ENCODE measurements at regions not wholly inside any gene's neighbourhood (a gene's known extent, or its start where the extent isn't known, plus 50 kb on each side); places are given as distances from the start of the nearest gene placed in this dataset.
A peak's percentile ranks its signal among the peaks of the same experiment; 100 is the strongest.

DNA sequence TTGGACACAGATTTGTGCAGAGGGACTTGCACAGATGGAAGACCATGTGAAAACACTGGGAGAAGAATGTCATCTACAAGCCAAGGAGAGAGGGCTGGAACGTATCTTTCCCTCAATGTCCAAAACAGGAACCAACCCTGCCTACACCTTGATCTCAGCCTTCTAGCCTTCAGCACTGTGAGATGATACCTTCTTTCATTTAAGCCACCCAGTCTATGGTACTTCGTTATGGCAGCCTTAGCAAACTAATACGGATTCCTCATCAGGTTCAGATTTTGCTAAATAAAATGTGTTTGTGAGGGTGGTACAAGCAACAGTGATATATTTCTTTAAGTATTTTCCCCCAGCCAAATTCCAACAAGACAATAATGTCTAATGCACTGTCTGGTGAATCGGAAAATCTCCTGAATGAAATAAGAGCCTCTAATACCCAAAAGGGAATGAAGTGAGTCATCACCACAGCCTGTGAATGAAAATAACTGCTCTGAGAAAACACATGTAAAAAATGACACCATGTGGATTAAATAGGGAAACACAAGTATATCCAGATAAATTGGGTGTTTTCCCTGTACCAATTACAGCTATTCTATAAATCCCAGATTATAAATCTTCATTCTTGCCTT is 182.8 kb upstream of the TARS1 start:
- ATAC-seq, result no peak
- intact Hi-C loops (cut with DNase I, micrococcal nuclease), result no loop called here

GRCh38 chr5:33258553-33258952 is 182.2 kb upstream of the TARS1 start:
- ATAC-seq (no peak), DNase-seq (no peak)
- intact Hi-C loops (cut with DNase I, micrococcal nuclease), result no loop called here

More for the DNA sequence above, 182.8 kb upstream of the TARS1 start:
- no peak for DNase-seq

DNA sequence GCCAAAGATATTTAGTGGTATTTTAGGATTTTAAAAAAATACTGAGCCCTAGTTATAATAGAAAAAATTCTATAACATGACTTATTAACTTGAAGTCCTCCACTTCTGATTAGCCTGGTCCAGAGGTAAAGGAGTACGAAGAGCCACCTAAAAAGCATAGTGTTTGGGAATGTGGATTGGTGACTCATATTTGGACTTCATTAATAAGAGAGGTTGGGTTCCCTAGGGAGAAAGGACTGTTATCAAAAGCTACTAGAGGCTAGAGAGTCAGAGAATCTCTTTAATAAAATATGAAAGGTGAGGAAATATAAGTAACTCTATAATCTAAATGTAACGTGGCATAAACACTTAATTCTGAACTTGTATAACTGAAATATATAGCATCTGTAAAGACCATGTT is 180.7 kb upstream of the TARS1 start:
- no peak for ATAC-seq
- no peak for DNase-seq
- intact Hi-C loops (cut with DNase I, micrococcal nuclease), result no loop called here

DNA sequence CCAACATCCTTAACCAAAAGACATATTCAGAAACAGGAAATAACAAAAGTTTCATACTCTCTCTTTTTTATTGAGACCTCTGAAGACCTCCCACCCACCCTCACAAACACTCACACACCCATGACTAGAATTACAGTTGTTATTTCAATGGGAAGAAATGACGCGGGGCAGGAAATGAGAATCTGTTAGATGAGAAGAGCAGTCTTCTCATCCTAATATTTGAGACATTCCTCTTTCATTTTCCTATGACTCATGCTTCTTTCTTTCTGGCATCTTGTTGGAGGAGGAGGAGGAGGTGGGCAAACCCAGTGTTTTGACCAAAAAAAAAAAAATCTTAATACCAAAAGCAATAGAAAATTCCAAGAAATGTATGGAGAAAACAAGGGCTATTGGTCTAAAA is 179.5 kb upstream of the TARS1 start:
- ATAC-seq, result no peak
- intact Hi-C loops (cut with DNase I, micrococcal nuclease), result no loop called here
- DNase-seq, result no peak

GRCh38 chr5:33261747-33262146 is 179.0 kb upstream of the TARS1 start:
- intact Hi-C loops (cut with DNase I, micrococcal nuclease), result no loop called here
- DNase-seq, result no peak
- no peak for ATAC-seq

DNA sequence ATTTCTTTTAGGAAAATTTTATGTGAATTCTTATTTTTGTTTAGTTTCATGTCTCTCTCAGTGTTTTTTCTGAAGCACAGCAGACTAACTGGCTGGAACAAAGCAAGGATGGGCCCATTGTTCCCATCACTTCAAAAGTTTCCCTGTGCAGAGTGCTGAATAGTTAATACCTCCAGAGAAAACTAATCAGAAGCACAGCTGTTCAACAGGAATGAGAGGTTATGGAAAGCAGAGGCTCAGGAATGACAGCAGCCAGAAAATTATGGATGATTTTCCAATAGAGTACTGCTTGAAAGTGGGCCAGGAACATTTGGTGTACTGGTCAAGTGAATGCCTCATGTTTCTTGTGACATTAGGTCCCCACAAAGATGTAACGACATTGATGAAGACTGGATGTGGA is 173.0 kb upstream of the TARS1 start:
- DNase-seq (no peak), ATAC-seq (no peak)
- intact Hi-C loops (cut with DNase I, micrococcal nuclease), result no loop called here

GRCh38 chr5:33268374-33268773 is 172.4 kb upstream of the TARS1 start:
- DNase-seq, result no peak
- no peak for ATAC-seq
- intact Hi-C loops (cut with DNase I, micrococcal nuclease), result no loop called here

- ATAC-seq, result no peak
Measured at GRCh38 chr5:33270671-33271070, 170.1 kb upstream of the TARS1 start.

GRCh38 chr5:33271606-33272005 is 169.2 kb upstream of the TARS1 start:
- DNase-seq, result no peak
- intact Hi-C loops (cut with DNase I, micrococcal nuclease), result no loop called here
- ATAC-seq, result no peak

More at GRCh38 chr5:33270671-33271070, 170.1 kb upstream of the TARS1 start:
- intact Hi-C loops (cut with DNase I, micrococcal nuclease), result no loop called here
- DNase-seq, result no peak

GRCh38 chr5:33272288-33272687 is 168.5 kb upstream of the TARS1 start:
- no peak for DNase-seq
- intact Hi-C loops (cut with DNase I, micrococcal nuclease), result no loop called here
- ATAC-seq, result no peak

DNA sequence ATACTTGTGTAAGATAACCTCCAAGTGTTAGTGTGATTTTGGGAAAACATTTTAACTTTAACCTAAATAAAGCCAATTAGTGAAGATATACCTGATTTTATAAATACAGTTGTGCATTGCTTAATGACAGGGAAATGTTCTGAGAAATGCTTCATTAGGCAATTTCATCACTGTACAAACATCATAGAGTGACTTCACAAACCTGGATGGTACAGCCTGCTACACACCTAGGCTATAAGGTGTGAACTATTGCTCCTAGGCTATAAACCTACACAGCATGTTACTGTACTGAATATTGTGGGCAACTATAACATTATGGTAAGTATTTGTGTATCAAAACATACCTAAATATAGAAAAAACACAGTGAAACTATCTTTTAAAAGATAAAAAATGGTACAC is 166.8 kb upstream of the TARS1 start:
- peak; percentile 100 for ATAC-seq
- DNase-seq, result no peak
- intact Hi-C loops (cut with DNase I, micrococcal nuclease), result no loop called here

GRCh38 chr5:33275391-33275790 is 165.4 kb upstream of the TARS1 start:
- DNase-seq (no peak), ATAC-seq (no peak)
- intact Hi-C loops (cut with DNase I, micrococcal nuclease), result no loop called here

- DNase-seq, result no peak
- no peak for ATAC-seq
- intact Hi-C loops (cut with DNase I, micrococcal nuclease), result no loop called here
Measured at GRCh38 chr5:33275921-33276627, 164.7 kb upstream of the TARS1 start.

- intact Hi-C loops (cut with DNase I, micrococcal nuclease), result no loop called here
- no peak for DNase-seq
- no peak for ATAC-seq
Measured at GRCh38 chr5:33276628-33276950, 164.2 kb upstream of the TARS1 start.

DNA sequence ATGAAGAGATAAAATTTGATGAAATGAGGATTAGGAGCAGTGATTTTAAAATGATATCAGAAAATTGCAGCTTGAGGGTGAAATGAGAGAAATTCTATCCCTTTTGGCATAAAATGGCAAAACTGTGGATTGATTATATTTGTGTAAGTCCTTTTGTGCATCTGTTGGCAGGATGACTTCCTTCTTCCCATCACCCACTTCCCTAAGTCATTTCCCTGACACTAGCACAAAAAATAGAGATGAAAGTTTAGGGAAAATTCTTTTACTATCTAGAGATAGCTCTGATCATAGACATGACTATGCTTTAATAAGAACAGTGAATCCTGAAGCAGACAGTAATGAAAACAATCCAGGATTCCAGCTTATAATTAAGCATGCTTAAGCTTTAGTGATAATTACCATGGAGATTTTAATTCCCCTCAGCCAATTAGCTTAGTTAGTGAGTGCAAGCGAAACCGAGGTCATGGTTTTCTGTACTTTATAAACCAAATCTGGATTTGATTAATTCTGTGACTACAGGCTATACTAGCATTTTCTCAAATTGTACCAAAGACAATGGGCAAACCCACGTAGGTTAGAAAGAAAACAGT is 163.6 kb upstream of the TARS1 start:
- intact Hi-C loops (cut with DNase I, micrococcal nuclease), result no loop called here
- DNase-seq, result no peak
- no peak for ATAC-seq

- ATAC-seq, result no peak
- no peak for DNase-seq
- intact Hi-C loops (cut with DNase I, micrococcal nuclease), result no loop called here
Measured at GRCh38 chr5:33281431-33281843, 159.3 kb upstream of the TARS1 start.

DNA sequence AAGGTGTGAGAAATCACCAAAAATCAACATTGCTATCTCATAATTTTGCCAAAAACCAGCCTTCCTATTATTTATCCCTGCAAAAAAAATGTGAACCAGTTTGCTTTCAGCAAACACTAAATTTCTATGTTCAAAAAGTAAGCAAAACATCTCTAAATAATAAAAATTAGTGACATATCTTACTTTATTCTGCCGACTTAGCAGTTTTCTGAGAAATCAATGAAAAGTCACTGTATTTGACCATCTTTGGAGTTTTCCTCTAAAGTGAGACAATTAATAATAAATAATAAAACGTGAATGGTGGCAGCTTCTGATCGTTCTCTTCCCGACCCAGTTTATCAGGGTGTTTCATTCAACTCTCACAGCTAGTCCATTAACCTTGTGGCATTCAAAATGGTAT is 158.6 kb upstream of the TARS1 start:
- DNase-seq (no peak), ATAC-seq (no peak)
- intact Hi-C loops (cut with DNase I, micrococcal nuclease), result no loop called here

DNA sequence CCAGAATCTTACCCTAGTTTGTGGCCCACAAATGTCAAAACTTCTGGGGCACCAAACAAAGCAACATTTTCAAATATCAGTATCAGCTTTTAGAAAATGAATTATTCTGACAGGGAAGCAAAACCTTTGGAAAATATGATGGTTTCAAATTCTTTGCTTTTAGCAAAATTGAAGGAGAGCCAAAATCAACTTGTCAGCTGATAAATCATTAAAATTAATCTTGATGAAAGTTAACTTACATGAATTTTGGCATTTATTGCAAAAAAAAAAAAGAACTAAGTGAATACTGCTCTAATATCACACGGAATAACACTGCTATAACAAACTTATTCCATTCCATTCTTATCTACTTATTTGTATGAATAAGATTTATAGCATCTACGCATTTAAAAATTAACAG is 158.1 kb upstream of the TARS1 start:
- no peak for ATAC-seq
- intact Hi-C loops (cut with DNase I, micrococcal nuclease), result no loop called here
- no peak for DNase-seq

- DNase-seq (no peak), ATAC-seq (no peak)
- intact Hi-C loops (cut with DNase I, micrococcal nuclease), result no loop called here
Measured at GRCh38 chr5:33283243-33283642, 157.5 kb upstream of the TARS1 start.

- DNase-seq (no peak), ATAC-seq (no peak)
- intact Hi-C loops (cut with DNase I, micrococcal nuclease), result no loop called here
Measured at GRCh38 chr5:33284681-33285080, 156.1 kb upstream of the TARS1 start.

DNA sequence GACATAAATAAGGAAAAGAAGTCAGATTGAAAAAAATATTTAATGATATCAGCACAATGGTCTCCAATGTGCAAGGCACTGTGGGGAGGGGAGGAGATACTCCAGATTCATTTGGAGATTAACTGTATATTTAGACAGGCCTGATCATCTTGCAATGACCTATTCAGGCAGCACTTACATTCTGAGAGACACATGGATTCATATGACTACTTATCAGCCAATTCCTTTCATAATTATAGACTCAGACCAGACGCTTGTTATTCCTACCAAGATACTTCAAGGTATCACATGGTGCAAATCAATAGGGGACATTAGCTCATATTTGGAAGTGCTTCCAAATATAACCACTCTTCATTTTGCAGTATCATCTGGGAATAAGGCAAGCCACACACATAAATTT is 153.5 kb upstream of the TARS1 start:
- no peak for ATAC-seq
- DNase-seq, result no peak
- intact Hi-C loops (cut with DNase I, micrococcal nuclease), result no loop called here

Data from left colon (tissue), 2 donors.